Immature natural killer cell (primary cell): ENCODE measurements at regions not wholly inside any gene's neighbourhood (a gene's known extent, or its start where the extent isn't known, plus 50 kb on each side); places are given as distances from the start of the nearest gene placed in this dataset.
"Not testable (repeated sequence)": the region's sequence is repeated elsewhere in the genome, so short reads cannot be mapped to it uniquely, and the experiment has no call there.

ENCODE experiments used
- DNase-seq, 3 donors: peaks; one replicate each; pipeline ENCODE4 v3.0.0; 2022; ENCODE audit warnings: mixed read lengths in 1 of 3
- H3K27ac Mint-ChIP-seq, 6 donors: one replicate each; pipeline ENCODE4 v1.8.0; 2020; ENCODE audit warnings: mixed read lengths in 6 of 6, mild to moderate bottlenecking in 5 of 6, inconsistent platforms in 4 of 6, moderate library complexity in 3 of 6
- H3K27me3 Mint-ChIP-seq, 3 donors: one replicate each; pipeline ENCODE4 v1.8.0; 2020 to 2021; ENCODE audit warnings: low read depth in 3 of 3, mild to moderate bottlenecking in 3 of 3, mixed read lengths in 3 of 3, moderate library complexity in 3 of 3, inconsistent platforms in 1 of 3
- H3K36me3 Mint-ChIP-seq, 3 donors: one replicate each; pipeline ENCODE4 v1.8.0; 2020; ENCODE audit warnings: mixed read lengths in 3 of 3, inconsistent platforms in 2 of 3, mild to moderate bottlenecking in 2 of 3
- H3K4me1 Mint-ChIP-seq, 2 donors: one replicate each; pipeline ENCODE4 v1.8.0; 2020; ENCODE audit warnings: inconsistent platforms in 2 of 2, mild to moderate bottlenecking in 2 of 2, mixed read lengths in 2 of 2, moderate library complexity in 1 of 2
- H3K4me3 Mint-ChIP-seq, 5 donors: one replicate each; pipeline ENCODE4 v1.8.0; 2020; ENCODE audit warnings: mild to moderate bottlenecking in 5 of 5, mixed read lengths in 5 of 5, inconsistent platforms in 3 of 5, moderate library complexity in 3 of 5
- H3K9me3 Mint-ChIP-seq, 6 donors: one replicate each; pipeline ENCODE4 v1.8.0; 2020; ENCODE audit warnings: mild to moderate bottlenecking in 6 of 6, mixed read lengths in 6 of 6, inconsistent platforms in 4 of 6, moderate library complexity in 3 of 6

DNA sequence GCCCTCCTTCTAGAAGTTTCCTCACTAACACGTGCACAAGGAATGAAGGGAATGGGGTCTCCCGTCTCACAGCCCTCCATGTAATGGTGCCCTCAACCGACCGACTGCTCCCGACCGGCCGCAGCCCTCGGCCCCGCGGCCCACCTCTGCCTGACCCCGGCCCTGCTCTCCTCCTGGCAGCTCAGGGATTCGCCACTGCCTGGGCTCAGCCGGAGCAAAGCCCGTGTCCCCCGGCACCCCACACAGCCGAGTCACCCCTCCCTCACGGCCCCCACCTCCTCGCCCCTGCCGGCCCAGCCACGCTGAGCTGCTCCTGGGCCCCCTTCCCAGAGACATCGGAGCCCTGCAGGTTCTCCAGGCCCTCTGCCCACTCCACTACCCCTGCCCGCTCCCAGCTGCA is 171.0 kb downstream of the TMEM121 start:
- H3K4me1 Mint-ChIP-seq, H3K9me3 Mint-ChIP-seq, H3K4me3 Mint-ChIP-seq, H3K36me3 Mint-ChIP-seq, DNase-seq: not testable (repeated sequence)
- Mint-ChIP-seq H3K27me3 (peaks cover 1 to 10% (median 4%) of the 10 kb centered on the region in 3 donors), H3K27ac (peak overlapping the region in 1 of 6 donors; percentile 55)

DNA sequence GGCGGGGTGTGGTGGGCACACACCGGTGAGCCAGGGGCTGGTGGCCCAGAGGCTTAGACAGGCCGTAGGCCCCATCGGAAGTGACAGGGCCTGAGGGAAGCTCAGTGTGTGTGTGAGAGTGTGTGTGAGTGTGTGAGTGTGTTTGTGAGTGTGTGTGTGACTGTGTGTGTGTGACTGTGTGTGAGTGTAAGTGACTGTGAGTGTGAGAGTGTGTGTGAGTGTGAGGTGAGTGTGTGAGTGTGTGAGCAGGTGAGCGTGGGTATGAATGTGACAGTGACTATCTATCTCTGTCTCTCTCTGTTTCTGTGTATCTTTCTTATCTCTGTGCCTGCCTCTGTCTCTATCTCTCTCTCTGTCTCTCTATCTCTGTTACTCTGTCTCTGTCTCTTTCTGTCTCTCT is 171.6 kb downstream of the TMEM121 start:
- H3K4me3 Mint-ChIP-seq, H3K9me3 Mint-ChIP-seq, H3K36me3 Mint-ChIP-seq, H3K4me1 Mint-ChIP-seq, DNase-seq: not testable (repeated sequence)
- Mint-ChIP-seq H3K27me3 (peaks cover 1 to 10% (median 4%) of the 10 kb centered on the region in 3 donors), H3K27ac (peak overlapping the region in 1 of 6 donors; percentile 55)

DNA sequence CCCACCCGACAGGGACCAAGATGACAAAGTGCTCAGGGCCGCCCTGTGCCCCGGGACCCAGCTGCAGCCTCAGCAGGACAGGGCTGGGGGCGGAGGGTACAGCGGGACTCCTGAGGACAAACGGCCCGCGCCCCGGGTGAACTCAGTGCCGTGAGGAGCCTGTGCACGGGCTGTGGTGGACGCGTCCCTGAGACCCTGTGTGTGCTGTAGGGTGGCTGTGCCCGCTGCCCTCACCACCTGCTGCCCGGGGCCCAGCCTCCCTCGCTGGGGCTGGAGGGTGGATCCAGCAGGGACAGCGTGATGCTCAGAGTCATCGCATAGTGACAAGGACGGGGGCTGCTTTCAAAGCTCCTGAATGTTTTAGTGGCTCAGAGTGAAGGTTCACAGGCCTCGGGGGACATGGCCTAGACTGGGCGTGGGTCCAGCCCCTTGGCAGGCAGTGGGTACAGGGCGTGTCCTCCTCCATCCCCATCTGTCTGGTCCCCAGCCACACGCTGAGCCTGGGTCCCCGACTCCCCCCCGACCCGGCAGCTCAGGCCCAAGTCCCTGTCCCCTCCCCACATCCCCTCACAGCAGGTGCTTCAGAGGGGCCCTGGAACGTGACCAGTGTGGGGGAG is 172.7 kb downstream of the TMEM121 start:
- not testable (repeated sequence) for H3K36me3 Mint-ChIP-seq, H3K4me3 Mint-ChIP-seq, H3K27me3 Mint-ChIP-seq, H3K27ac Mint-ChIP-seq, H3K4me1 Mint-ChIP-seq, H3K9me3 Mint-ChIP-seq, DNase-seq

DNA sequence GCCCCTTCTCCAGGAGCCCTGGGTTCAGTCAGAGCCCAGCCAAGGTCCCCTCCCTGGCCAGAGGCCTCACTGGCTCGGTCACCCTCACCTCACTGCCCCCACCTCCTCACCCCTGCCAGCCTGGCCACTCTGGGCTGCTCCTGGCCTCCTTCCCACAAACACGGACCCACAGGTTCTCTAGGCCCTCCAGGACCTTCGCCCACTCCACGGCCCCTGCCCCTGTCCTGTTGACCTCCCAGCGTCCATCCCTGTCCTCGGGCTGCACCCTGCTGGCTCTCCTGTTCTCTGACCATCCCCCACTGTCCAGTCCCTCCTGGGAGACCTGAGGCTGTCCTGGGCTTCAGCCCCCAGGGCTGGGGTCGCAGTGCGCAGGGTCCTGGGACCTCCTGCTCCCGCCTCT is 173.3 kb downstream of the TMEM121 start:
- not testable (repeated sequence) for DNase-seq, H3K27me3 Mint-ChIP-seq, H3K4me3 Mint-ChIP-seq, H3K36me3 Mint-ChIP-seq, H3K27ac Mint-ChIP-seq, H3K9me3 Mint-ChIP-seq, H3K4me1 Mint-ChIP-seq

DNA sequence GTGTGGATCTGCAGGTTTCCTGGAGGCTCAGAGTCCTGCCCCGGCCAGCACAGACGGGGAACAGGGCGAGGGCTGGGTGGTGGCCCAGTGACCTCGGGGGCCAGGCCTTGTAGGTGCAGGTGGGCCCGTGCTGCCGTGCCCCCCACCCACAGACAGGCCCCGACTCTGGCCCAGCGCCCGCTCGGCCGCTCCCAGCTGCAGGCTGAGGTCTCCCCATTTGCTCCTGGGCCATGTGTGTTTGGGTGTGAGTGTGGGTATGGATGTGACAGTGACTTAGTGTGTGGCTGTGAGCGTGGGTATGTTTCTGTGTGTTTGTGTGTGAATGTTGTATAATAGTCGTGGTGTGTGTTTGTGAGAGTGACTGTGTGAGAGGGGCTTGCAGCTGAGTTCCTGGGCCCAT is 173.8 kb downstream of the TMEM121 start:
- H3K4me1 Mint-ChIP-seq, H3K27ac Mint-ChIP-seq, H3K9me3 Mint-ChIP-seq, H3K36me3 Mint-ChIP-seq, H3K4me3 Mint-ChIP-seq, H3K27me3 Mint-ChIP-seq, DNase-seq: not testable (repeated sequence)

DNA sequence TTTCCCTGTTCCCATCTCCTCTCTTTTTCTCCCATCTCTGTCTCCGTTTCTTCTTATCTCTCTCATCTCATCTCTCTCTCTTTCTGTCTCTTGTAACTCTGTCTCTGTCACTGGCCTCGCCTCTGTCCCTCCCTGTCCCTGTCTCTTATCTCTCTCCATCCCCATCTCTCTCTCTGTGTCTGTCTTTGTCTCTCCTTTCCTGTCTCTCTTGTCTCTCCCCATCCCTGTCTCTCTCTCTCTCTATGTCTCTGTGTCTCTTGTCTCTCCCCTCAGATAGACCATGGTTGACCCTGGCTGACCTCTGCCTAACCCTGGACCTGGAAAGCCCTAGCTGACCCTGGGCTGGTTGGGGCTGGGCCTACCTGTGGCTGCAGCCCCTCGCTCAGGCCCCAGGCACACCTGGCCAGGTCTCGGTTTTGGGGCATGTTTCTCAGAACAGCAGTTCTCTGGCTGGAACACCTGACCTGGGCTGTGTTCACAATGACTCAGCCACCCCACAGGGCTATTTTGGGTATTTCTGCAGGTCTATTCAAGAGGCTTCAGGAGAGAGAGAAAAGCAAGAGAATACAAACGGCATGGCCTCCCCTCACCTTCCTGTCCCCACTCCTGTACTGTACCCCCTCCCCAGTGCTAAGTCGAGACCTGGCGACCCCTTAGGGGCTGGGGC is 174.4 kb downstream of the TMEM121 start:
- Mint-ChIP-seq H3K36me3 (no peaks in the 10 kb centered on the region), H3K4me3 (no peak overlapping the region), H3K27ac (peak overlapping the region in 1 of 6 donors; percentile 7), H3K4me1 (no peaks in the 10 kb centered on the region), H3K27me3 (peaks cover 0 to 2% (median 0%) of the 10 kb centered on the region in 3 donors), H3K9me3 (no peaks in the 10 kb centered on the region)
- DNase-seq, result no peak

DNA sequence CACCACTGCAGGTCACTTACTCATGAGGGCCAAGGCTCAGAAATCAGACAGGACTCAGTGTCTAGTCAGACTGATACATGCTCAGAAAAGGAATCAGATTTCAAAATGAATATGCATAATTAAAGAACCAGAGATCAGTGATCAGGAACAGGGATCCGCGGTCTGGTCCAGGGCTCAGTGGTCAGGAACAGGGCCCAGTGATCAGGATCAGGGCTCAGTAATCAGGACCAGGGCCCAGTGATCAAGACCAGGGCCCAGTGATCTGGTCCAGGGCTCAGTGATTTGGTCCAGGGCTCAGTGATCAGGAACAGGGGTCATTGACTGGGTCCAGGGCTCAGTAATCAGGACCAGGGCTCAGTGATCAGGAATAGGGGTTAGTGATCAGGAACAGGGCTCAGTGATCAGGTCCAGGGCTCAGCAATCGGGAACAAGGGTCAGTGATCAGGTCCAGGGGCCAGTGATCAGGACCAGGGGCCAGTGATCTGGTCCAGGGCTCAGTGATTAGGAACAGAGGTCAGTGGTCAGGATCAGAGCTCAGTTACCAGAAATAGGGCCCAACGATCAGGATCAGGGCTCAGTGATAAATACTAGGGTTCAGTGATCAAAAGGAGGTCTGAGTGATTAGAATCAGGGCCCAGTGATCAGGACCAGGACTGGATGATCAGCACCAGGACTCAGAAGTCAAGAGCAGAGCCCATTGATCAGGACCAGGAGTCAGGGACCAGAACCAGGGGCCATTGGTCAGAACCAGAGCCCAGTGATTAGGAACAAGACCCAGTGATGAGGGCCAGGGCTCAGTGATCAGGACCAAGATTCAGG is 175.3 kb downstream of the TMEM121 start:
- no peaks in the 10 kb centered on the region for H3K36me3 Mint-ChIP-seq
- H3K27me3 Mint-ChIP-seq, result peaks cover 0 to 2% (median 0%) of the 10 kb centered on the region in 3 donors
- no peak overlapping the region for H3K27ac Mint-ChIP-seq
- no peaks in the 10 kb centered on the region for H3K4me1 Mint-ChIP-seq
- no peak for DNase-seq
- H3K9me3 Mint-ChIP-seq, result no peaks in the 10 kb centered on the region
- H3K4me3 Mint-ChIP-seq, result no peak overlapping the region

DNA sequence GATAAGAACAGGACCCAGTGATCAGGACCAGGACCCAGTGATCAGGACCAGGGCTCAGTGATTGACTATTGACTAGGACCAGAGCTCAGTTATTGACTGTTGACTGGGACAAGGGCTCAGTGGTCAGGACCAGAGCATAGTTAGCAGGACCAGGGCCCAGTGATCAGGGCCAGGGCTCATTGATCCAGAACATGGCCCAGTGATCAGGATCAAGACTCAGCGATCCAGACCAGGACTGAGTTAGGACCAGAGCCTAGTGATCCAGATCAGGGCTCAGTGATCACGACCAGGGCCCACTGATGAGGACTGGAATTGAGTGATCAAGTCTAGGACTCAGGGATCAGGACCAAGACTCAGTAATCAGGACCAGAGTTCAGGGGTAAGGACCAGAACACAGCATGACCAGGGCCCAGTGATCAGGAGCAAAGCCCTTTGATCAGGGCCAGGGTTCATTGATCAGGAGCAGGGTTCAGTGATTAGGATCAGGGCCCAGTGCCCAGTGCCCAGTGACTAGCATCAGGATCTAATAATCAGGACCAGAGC is 176.0 kb downstream of the TMEM121 start:
- no peaks in the 10 kb centered on the region for H3K4me1 Mint-ChIP-seq

DNA sequence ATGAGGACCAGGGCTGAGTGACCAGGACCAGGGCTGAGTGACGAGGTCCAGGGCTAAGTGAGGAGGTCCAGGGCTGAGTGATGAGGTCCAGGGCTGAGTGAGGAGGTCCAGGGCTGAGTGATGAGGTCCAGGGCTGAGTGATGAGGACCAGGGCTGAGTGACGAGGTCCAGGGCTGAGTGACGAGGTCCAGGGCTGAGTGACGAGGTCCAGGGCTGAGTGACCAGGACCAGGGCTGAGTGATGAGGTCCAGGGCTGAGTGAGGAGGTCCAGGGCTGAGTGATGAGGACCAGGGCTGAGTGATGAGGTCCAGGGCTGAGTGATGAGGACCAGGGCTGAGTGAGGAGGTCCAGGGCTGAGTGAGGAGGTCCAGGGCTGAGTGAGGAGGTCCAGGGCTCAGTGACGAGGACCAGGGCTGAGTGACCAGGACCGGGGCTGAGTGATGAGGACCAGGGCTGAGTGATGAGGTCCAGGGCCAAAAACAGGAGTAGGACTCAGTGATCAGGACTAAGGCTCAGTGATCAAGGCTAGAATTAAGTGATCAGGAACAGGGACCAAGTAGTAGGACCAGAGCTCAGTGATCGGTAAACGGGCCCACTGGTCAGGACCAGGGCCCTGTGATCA is 176.8 kb downstream of the TMEM121 start:
- peak overlapping the region in 1 of 6 donors; percentile 24 for H3K27ac Mint-ChIP-seq
- not testable (repeated sequence) for H3K36me3 Mint-ChIP-seq, H3K9me3 Mint-ChIP-seq, H3K27me3 Mint-ChIP-seq, H3K4me1 Mint-ChIP-seq, H3K4me3 Mint-ChIP-seq, DNase-seq

More for the DNA sequence above, 176.0 kb downstream of the TMEM121 start:
- H3K36me3 Mint-ChIP-seq, result no peaks in the 10 kb centered on the region
- peaks cover 0 to 2% (median 0%) of the 10 kb centered on the region in 3 donors for H3K27me3 Mint-ChIP-seq
- DNase-seq, result no peak
- no peaks in the 10 kb centered on the region for H3K9me3 Mint-ChIP-seq
- H3K27ac Mint-ChIP-seq, result peak overlapping the region in 2 of 6 donors; percentile 26 to 53
- H3K4me3 Mint-ChIP-seq, result no peak overlapping the region

DNA sequence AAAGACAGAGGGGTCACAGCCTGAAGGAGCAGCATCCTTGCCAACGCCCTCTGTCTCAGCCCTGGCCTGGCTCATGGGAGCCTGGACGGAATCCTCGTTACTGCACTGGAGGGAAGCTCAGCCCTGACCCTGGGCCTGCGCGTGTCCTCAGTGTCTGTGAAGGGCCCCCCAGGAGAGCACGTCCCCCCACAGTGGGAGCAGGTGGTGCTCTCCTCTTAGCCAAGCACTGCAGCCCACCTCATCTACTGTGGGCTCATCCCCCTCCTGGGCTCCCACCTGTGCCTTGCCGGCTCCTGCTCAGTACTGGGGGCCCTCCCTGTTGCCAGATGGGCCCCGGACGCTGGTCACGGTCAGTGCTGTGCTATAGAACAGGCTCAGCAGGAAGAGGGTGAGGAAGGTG is 177.7 kb downstream of the TMEM121 start:
- H3K4me3 Mint-ChIP-seq, H3K27me3 Mint-ChIP-seq, DNase-seq, H3K9me3 Mint-ChIP-seq, H3K36me3 Mint-ChIP-seq, H3K4me1 Mint-ChIP-seq, H3K27ac Mint-ChIP-seq: not testable (repeated sequence)

DNA sequence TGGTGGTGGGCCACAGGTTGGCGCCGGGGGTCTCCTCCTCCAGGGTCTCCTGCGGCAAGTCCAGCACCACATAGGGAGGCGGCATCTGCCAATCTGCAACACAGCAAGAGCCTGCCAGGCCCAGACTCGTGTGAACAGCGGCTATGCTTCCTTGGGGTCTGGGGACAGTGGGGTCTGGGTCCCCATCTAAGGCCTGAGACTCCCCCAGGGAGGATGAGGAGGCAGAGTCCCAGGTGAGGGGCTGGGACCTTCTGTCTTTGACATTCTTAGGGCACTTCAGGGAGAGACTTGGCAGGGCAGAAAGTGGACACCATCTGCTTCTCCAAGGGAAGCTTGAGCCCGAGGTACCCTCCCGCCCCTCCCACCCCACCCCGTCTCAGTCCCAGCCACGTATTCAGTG is 178.1 kb downstream of the TMEM121 start:
- H3K4me3 Mint-ChIP-seq, H3K27me3 Mint-ChIP-seq, H3K27ac Mint-ChIP-seq, H3K9me3 Mint-ChIP-seq, H3K36me3 Mint-ChIP-seq, DNase-seq, H3K4me1 Mint-ChIP-seq: not testable (repeated sequence)

DNA sequence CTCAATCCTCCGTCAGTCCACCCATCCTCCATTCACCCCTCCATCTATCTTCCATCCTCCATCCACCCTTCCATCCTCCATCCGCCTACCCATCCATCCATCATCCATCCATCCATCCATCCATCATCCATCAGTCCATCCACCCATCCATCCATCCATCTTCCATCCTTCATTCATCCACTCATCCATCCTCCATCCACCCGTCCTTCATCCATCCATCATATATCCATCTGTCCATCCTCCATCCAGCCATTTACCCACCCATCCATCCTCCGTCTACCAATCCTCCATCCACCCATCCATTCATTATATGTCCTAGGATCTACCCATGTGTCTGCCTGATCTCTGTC is 179.1 kb downstream of the TMEM121 start:
- H3K4me3 Mint-ChIP-seq, H3K36me3 Mint-ChIP-seq, H3K27ac Mint-ChIP-seq, H3K9me3 Mint-ChIP-seq, H3K4me1 Mint-ChIP-seq, DNase-seq, H3K27me3 Mint-ChIP-seq: not testable (repeated sequence)

DNA sequence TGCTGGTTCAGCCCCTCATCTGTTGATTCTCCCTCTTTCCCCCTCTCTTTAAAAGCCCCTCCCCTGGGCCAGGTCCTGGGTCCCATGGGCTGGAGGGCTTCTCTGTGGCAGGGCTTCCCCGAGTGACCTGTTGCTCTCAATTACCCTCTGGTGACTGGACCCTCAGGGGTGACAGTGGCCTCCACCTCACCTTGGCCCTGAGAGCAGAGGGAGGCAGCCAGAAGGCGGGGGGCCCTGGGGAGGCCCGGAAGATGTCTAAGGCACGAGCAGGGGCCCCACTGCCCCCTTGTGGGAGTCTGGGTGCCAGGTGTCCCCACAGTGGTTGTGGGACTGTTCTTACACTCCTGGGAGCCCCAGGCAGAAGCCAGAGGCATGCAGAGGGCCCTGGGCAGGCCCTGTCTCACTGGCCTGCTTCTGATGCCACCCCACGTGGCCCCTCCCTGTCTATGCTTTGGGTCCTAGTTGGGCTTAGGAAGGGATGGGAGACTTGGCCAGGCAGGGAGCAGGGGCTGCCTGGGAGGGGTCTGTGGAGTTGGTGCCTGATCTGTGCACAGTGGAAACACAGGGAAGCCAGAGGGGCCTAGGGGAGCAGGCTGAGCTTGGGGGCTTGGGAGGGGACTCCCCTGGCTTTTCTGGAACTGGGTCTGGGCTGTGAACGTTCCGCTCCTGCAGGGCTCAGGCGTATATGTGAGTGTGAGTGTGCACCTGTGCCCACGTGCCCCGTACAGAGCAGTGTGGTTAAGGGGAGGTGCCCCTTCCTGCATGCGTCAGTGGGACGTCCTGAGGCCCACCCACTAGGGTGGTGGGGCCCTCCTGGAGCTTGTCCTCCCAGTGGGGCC is 179.7 kb downstream of the TMEM121 start:
- H3K4me3 Mint-ChIP-seq, H3K4me1 Mint-ChIP-seq, DNase-seq, H3K36me3 Mint-ChIP-seq, H3K27ac Mint-ChIP-seq, H3K27me3 Mint-ChIP-seq, H3K9me3 Mint-ChIP-seq: not testable (repeated sequence)
